GM21360 (cell line): ENCODE measurements at regions not wholly inside any gene's neighbourhood (a gene's known extent, or its start where the extent isn't known, plus 50 kb on each side); places are given as distances from the start of the nearest gene placed in this dataset.
"Not testable (repeated sequence)": the region's sequence is repeated elsewhere in the genome, so short reads cannot be mapped to it uniquely, and the experiment has no call there.

Experiments
- ATAC-seq: cut with Tn5 transposase; IDR thresholded peaks from one replicate; pipeline ENCODE4 v1.9.1; 2021; ENCODE audit warnings: mild to moderate bottlenecking, moderate library complexity; ENCODE audit not compliant: unreplicated experiment

DNA sequence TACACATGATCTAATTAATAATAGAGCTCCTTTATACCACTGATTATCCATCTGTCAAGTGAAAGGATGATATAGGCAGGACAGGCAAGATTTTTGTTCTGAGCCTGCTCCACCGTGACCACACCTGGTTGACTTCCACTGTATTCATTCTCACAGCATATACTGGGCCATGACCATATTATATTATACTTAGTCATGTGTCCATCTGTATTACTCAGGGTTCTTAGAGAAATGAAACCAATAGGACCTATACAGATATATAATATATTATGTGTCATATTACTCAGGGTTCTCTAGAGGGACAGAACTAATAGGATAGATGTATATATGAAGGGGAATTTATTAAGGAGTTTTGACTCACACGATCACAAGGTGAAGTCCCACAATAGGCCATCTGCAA, 675.1 kb downstream of the GRXCR1 start:
- ATAC-seq, result no peak

DNA sequence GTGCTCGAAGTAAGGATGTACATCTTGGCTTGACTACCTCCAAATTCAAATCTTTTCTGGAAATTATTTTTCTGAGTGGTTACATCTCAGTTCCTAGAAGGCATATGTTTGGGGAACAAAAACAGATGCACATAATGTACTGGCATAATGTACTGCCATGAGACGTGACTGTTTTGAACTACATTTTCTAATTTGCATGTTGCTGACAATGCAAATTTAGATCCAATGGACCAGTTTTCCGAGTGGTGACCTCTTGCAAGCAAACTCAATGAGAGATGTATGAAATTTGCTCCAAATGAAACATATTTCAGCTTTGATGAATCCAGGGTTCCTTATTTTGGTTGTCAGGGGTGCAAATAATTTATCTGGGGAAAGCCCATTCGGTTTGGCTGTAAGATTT, 694.3 kb downstream of the GRXCR1 start:
- no peak for ATAC-seq

DNA sequence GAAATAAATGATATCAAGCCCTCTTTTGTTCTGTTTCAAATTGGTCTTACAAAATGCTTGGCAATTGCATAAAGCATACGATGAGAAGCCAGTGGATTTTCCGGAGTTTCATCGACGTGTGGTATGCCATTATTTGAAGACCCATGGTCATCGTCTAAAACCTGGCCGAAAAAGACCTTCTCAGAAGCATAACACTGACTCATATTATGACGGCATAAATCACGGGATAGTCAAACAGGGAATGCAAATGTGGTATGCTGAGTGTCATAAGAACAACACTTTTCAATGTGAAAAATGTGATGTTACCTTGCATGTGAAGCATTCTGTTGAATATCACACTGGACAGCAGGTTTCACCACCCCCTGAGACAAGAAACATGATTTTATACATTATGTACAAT, 695.2 kb downstream of the GRXCR1 start:
- no peak for ATAC-seq

DNA sequence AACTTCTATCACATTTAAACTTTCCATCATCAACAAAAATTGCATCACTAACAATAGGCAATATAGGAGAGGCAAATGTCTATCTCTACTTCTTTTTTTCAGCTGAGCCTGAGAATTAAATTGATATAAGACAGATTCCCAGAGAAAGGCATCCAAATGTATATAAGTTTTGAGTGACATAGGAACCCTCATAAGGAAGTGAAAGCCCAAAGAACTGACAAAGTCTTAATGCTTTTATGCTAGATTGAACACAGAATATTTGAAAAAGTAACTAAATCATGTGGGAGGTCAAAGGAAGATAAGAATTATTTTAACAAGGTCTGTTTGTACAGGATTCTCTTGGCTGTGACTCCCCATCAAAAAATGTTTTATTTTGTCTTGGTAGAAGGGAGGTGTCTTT, 714.9 kb downstream of the GRXCR1 start:
- ATAC-seq, result no peak

DNA sequence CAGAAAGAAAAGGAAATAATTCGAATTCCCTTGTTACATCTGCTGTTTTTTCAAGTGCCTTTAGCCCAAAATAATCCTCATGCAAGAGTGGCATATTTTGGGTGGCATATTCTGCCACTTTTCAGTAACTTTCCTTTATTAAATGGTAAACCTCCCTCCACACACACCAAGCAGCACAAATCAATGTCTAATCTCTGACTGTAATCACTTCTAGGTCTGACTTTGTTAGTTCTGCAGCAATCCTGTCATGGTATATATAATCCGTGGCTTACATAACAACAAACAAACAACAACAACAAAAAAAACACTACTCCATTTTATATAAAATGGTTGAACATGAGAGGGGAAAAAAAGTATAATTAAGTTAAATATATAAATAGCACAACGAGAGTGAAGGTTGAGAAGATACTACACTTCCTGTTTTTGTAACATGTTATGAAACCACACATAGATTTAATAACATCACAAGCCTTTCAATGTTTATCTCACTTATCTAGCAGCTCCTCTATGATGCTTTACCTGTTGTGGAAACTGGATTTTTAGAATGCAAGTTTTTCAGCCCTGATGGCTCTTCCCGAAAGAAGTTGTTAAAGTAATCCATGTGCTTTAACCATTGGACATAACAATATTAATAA, 715.4 kb downstream of the GRXCR1 start:
- no peak for ATAC-seq

GRCh38 chr4:43619219-43619618, 726.7 kb downstream of the GRXCR1 start:
- no peak for ATAC-seq

- not testable (repeated sequence) for ATAC-seq
Observed at GRCh38 chr4:43637893-43638292, 745.4 kb downstream of the GRXCR1 start.

GRCh38 chr4:43651991-43652390, 759.5 kb downstream of the GRXCR1 start:
- no peak for ATAC-seq

DNA sequence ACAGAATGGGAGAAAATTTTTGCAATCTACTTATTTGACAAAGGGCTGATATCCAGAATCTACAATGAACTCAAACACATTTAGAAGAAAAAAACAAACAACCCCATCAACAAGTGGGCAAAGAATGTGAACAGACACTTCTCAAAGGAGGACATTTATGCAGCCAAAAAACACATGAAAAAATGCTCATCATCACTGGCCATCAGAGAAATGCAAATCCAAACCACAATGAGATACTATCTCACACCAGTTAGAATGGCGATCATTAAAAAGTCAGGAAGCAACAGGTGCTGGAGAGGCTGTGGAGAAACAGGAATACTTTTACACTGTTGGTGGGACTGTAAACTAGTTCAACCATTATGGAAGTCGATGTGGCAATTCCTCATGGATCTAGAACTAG, 767.0 kb downstream of the GRXCR1 start:
- not testable (repeated sequence) for ATAC-seq

- not testable (repeated sequence) for ATAC-seq
Observed at GRCh38 chr4:43672265-43672885, 776.2 kb downstream of the KCTD8 start.

DNA sequence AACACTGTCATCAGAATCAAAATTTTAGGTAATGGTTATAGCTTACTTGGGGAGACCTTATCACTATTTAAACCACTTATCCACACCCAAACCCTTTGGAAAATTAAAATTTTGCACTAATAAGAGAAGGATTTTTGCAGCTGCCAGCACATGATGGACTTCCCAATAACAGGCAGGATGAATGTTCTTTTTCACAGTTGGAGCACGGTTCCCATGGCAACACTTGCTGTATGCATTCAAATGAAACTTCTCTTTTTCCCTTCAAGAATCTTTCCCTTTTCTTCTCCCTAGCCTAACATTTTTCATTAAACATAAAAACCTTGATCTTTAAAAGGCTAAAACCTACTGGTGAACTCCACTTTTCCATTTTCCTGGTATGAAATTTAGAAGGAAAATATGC, 768.2 kb downstream of the KCTD8 start:
- ATAC-seq, result no peak

- no peak for ATAC-seq
Observed at GRCh38 chr4:43682551-43682950, 766.1 kb downstream of the KCTD8 start.

- no peak for ATAC-seq
Observed at GRCh38 chr4:43690116-43690515, 758.5 kb downstream of the KCTD8 start.

- ATAC-seq, result no peak
Observed at GRCh38 chr4:43693876-43694275, 754.7 kb downstream of the KCTD8 start.

DNA sequence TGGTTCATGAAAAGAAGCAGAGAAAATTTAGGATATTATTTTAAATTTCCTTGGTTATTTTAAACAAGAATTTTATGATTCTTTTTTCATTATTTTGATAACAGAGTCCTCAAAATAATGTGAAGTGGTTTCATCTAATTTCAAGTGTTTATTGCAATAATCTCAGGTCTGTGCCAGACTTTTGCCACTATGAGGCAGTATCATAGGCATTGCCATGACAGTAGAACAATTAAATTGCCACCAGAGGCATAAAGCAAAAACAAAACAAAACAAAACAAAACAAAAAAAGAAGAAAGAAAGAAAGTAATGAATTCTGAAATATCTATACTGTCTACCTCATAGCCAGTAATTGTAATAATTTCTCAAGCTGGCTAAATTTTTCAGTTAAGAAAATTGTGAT, 739.2 kb downstream of the KCTD8 start:
- ATAC-seq, result no peak

DNA sequence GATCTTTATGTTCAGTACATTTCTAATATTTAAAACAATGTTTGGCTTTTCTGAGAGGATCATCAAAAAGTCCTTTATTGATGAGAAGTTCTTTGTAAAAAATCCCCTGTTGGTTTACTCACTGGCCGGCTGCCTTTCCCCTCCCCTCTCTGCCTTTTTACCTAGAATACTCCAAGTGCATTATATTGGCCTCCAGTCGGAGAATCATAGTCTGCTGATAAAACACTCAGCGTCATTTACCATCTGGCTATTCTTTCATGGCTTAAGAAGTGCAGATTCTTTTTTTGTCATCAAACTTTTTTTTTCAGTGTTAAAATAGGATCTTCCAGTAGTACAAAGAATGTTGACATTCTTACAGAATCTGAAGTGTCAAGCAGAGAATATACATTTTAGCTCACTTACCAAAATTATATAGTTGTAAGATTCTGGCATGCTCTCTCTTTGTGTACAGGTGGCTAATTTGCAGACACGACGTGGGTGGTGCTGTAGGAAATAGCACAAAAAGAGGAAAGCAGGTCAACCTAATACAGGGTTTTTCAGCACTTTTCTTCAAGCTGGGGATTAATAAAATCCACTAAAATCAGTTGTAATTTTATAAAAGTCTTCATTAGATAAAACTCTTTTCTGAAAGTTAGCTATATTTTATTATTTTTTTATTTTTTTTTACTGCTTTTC, 731.8 kb downstream of the KCTD8 start:
- no peak for ATAC-seq

- no peak for ATAC-seq
Observed at GRCh38 chr4:43718369-43718768, 730.2 kb downstream of the KCTD8 start.

- no peak for ATAC-seq
Observed at GRCh38 chr4:43732829-43733426, 715.7 kb downstream of the KCTD8 start.

- ATAC-seq, result no peak
Observed at GRCh38 chr4:43742083-43742482, 706.5 kb downstream of the KCTD8 start.

- no peak for ATAC-seq
Observed at GRCh38 chr4:43754566-43754965, 694.0 kb downstream of the KCTD8 start.

DNA sequence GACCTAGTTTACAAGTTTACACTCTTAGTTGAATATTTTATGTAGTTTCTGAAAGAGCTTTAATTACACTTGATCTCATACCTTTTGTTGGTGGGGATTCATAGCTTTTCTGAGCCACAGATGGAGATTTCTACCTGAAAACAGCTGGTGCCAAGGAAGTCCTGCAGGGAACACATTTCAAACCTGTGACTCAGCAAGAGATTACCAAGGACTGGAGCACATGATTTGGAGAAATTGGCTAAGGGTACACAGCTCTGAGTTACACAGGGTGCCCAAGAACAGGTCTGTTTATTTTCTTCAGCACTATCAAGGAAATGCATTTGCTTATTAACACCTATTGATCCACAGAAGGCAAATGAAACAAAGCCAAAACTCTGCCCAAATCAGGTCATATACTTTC, 691.5 kb downstream of the KCTD8 start:
- ATAC-seq, result no peak

- ATAC-seq, result no peak
Observed at GRCh38 chr4:43758836-43759235, 689.8 kb downstream of the KCTD8 start.
